ENCODE measurements at regions not wholly inside any gene's neighbourhood (a gene's known extent, or its start where the extent isn't known, plus 50 kb on each side); places are given as distances from the start of the nearest gene placed in this dataset.

DNA sequence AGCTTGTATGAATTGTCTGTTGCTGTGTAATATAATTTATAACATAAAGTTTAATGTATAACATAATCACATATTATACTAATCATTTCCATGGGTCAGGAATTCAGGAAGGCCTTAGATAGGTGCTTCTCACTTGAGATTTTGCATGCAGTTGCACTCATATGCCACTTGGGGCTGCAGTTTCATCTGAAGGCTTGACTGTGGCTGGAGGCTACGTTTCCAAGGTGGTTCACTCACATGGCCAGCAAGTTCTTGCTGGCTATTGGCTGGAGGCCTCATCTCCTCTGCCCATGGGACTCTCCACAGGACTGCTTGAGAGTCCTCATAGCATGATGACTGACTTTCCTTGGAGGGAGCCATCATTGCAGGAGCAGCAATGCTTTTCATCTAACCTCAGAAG lies 53.4 kb upstream of the STX18 start:
- TF ChIP-seq CTCF (IDR thresholded peaks at IDR 0.05) (no peak), POLR2A (IDR thresholded peaks at IDR 0.05) (no peak)

Data from body of pancreas (tissue), 4 donors.